WTC11 (cell line): ENCODE measurements at regions not wholly inside any gene's neighbourhood (a gene's known extent, or its start where the extent isn't known, plus 50 kb on each side); places are given as distances from the start of the nearest gene placed in this dataset.
"Not testable (repeated sequence)": the region's sequence is repeated elsewhere in the genome, so short reads cannot be mapped to it uniquely, and the experiment has no call there.

Source experiments
- CREM ChIP-seq: sonication (generic); formaldehyde crosslinking; IDR thresholded peaks from 2 replicates; pipeline ENCODE4 v1.8.1; 2022; ENCODE audit warnings: mild to moderate bottlenecking, missing genetic modification reagents, moderate library complexity
- GABPB1 ChIP-seq: sonication (generic); formaldehyde crosslinking; IDR thresholded peaks from 2 replicates; pipeline ENCODE4 v1.8.1; 2023; ENCODE audit warnings: mild to moderate bottlenecking, missing genetic modification reagents
- JUN ChIP-seq: sonication (generic); formaldehyde crosslinking; IDR thresholded peaks from 2 replicates; pipeline ENCODE4 v1.8.0; 2023; ENCODE audit warnings: mild to moderate bottlenecking, missing genetic modification reagents
- MAX ChIP-seq: sonication (generic); formaldehyde crosslinking; IDR thresholded peaks from 2 replicates; pipeline ENCODE4 v1.8.0; 2022; ENCODE audit warnings: mild to moderate bottlenecking, missing genetic modification reagents
- NR3C1 ChIP-seq: sonication (generic); formaldehyde crosslinking; conservative IDR thresholded peaks from 2 replicates; pipeline ENCODE4 v1.8.1; 2023; ENCODE audit warnings: low read depth, mild to moderate bottlenecking, missing genetic modification reagents
- RELA ChIP-seq: sonication (generic); formaldehyde crosslinking; IDR thresholded peaks from 2 replicates; pipeline ENCODE4 v1.8.1; 2022; ENCODE audit warnings: missing genetic modification reagents, mild to moderate bottlenecking, borderline replicate concordance
- RORB ChIP-seq: fragments of 250-450 bp; sonication (Bioruptor Pico); IDR thresholded peaks from 2 replicates; pipeline ENCODE4 v1.9.0; 2021; ENCODE audit warnings: mild to moderate bottlenecking
- USF2 ChIP-seq: sonication (generic); formaldehyde crosslinking; IDR thresholded peaks from 2 replicates; pipeline ENCODE4 v1.8.1; 2023; ENCODE audit warnings: mild to moderate bottlenecking, missing genetic modification reagents, moderate library complexity
- ZBTB21 ChIP-seq: sonication (generic); formaldehyde crosslinking; IDR thresholded peaks from 2 replicates; pipeline ENCODE4 v1.8.1; 2023; ENCODE audit warnings: mild to moderate bottlenecking, missing genetic modification reagents, borderline replicate concordance
- ZNF121 ChIP-seq: sonication (generic); formaldehyde crosslinking; IDR thresholded peaks from 2 replicates; pipeline ENCODE4 v1.8.0; 2023; ENCODE audit warnings: missing genetic modification reagents
- TF ChIP-seq, protein P1 (sequence below): fragments of 200-600 bp; IDR thresholded peaks from 2 replicates; pipeline ENCODE4 v1.8.0; 2022; ENCODE audit warnings: antibody characterized with exemption
- TF ChIP-seq, protein P2 (sequence below): sonication (generic); formaldehyde crosslinking; IDR thresholded peaks from 2 replicates; pipeline ENCODE4 v1.8.0; 2022; ENCODE audit warnings: mild to moderate bottlenecking, missing genetic modification reagents
- TF ChIP-seq, protein P3 (sequence below): sonication (generic); formaldehyde crosslinking; IDR thresholded peaks from 2 replicates; pipeline ENCODE4 v1.8.0; 2022; ENCODE audit warnings: mild to moderate bottlenecking, missing genetic modification reagents

GRCh38 chr2:87672404-87672803 is 75.5 kb upstream of the PLGLB2 start:
- not testable (repeated sequence) for TF ChIP-seq ZBTB21 (CRISPR knock-in tag); JUN; RELA (CRISPR knock-in tag); RORB (CRISPR knock-in tag); NR3C1; CREM (CRISPR knock-in tag); MAX (CRISPR knock-in tag); ZNF121 (CRISPR knock-in tag); GABPB1; USF2
- TF ChIP-seq, protein P1, sequence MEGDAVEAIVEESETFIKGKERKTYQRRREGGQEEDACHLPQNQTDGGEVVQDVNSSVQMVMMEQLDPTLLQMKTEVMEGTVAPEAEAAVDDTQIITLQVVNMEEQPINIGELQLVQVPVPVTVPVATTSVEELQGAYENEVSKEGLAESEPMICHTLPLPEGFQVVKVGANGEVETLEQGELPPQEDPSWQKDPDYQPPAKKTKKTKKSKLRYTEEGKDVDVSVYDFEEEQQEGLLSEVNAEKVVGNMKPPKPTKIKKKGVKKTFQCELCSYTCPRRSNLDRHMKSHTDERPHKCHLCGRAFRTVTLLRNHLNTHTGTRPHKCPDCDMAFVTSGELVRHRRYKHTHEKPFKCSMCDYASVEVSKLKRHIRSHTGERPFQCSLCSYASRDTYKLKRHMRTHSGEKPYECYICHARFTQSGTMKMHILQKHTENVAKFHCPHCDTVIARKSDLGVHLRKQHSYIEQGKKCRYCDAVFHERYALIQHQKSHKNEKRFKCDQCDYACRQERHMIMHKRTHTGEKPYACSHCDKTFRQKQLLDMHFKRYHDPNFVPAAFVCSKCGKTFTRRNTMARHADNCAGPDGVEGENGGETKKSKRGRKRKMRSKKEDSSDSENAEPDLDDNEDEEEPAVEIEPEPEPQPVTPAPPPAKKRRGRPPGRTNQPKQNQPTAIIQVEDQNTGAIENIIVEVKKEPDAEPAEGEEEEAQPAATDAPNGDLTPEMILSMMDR = not testable (repeated sequence)
- TF ChIP-seq, protein P2, sequence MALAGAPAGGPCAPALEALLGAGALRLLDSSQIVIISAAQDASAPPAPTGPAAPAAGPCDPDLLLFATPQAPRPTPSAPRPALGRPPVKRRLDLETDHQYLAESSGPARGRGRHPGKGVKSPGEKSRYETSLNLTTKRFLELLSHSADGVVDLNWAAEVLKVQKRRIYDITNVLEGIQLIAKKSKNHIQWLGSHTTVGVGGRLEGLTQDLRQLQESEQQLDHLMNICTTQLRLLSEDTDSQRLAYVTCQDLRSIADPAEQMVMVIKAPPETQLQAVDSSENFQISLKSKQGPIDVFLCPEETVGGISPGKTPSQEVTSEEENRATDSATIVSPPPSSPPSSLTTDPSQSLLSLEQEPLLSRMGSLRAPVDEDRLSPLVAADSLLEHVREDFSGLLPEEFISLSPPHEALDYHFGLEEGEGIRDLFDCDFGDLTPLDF (CRISPR knock-in tag) = not testable (repeated sequence)
- TF ChIP-seq, protein P3, sequence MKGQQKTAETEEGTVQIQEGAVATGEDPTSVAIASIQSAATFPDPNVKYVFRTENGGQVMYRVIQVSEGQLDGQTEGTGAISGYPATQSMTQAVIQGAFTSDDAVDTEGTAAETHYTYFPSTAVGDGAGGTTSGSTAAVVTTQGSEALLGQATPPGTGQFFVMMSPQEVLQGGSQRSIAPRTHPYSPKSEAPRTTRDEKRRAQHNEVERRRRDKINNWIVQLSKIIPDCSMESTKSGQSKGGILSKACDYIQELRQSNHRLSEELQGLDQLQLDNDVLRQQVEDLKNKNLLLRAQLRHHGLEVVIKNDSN (CRISPR knock-in tag) = not testable (repeated sequence)
